SK-N-SH (cell line): ENCODE measurements at regions not wholly inside any gene's neighbourhood (a gene's known extent, or its start where the extent isn't known, plus 50 kb on each side); places are given as distances from the start of the nearest gene placed in this dataset.

Experiments used
- CTCF ChIA-PET: fragments of 300-600, 350-600 bp; formaldehyde crosslinking; extraction: SDS; loops from one replicate; lab custom pipeline; 2021; lab: Yijun Ruan, JAX
- POLR2A ChIA-PET: fragments of 350-600 bp; sonication (Branson Sonifier 250); formaldehyde crosslinking; extraction: SDS; loops from one replicate; lab custom pipeline; 2020; ENCODE audit warnings: antibody characterized with exemption, inconsistent platforms; lab: Yijun Ruan, JAX
- DNase-seq: peaks from one replicate; pipeline ENCODE4 v3.0.0; 2012
- H2AFZ ChIP-seq: fragments of 200-600 bp; sonication (generic); 2 replicates; pipeline ENCODE4 v1.8.1; 2016; ENCODE audit warnings: antibody characterized with exemption, mild to moderate bottlenecking, low read depth
- H3F3A ChIP-seq: fragments of 200-600 bp; sonication (generic); replicated peaks from 2 replicates; pipeline ENCODE3; 2016; ENCODE audit warnings: antibody characterized with exemption, mild to moderate bottlenecking; ENCODE audit not compliant: insufficient read depth
- H3K27ac ChIP-seq, 2 experiments: fragments of 200-500 bp in 1 of 2; fragments of 200-600 bp in 1 of 2; sonication (Bioruptor generic) in 1 of 2; sonication (generic), shearing (Covaris generic) in 1 of 2; 2 replicates each; pipeline versions ENCODE4 v1.5.1 to v1.6.1; 2014 to 2016; ENCODE audit warnings: low read depth in 2 of 2, inconsistent platforms in 1 of 2, low read length in 1 of 2, mild to moderate bottlenecking in 1 of 2, mixed read lengths in 1 of 2
- H3K27me3 ChIP-seq: fragments of 200-600 bp; sonication (generic), shearing (Covaris generic); 2 replicates; pipeline ENCODE4 v1.6.1; 2016; ENCODE audit warnings: mixed run types; ENCODE audit not compliant: insufficient read depth
- H3K36me3 ChIP-seq, 2 experiments: fragments of 200-500 bp in 1 of 2; fragments of 200-600 bp in 1 of 2; sonication (Bioruptor generic) in 1 of 2; sonication (generic) in 1 of 2; replicated peaks in 1 of 2; 2 replicates each; pipeline versions ENCODE3 to v1.5.1; 2014 to 2016; ENCODE audit warnings: low read length in 1 of 2, mild to moderate bottlenecking in 1 of 2; ENCODE audit not compliant: insufficient read depth in 2 of 2, control insufficient read depth in 1 of 2
- H3K4me1 ChIP-seq, 2 experiments: fragments of 200-500 bp in 1 of 2; fragments of 200-600 bp in 1 of 2; sonication (Bioruptor generic) in 1 of 2; sonication (generic), shearing (Covaris generic) in 1 of 2; 2 replicates each; pipeline versions ENCODE4 v1.5.1 to v1.6.1; 2014 to 2016; ENCODE audit warnings: low read depth in 1 of 2, low read length in 1 of 2, mixed run types in 1 of 2; ENCODE audit not compliant: insufficient read depth in 2 of 2, control insufficient read depth in 1 of 2
- H3K4me2 ChIP-seq: fragments of 200-600 bp; sonication (generic), shearing (Covaris generic); 2 replicates; pipeline ENCODE4 v1.6.1; 2017; ENCODE audit warnings: mixed run types
- H3K4me3 ChIP-seq, 2 experiments: fragments of 200-500 bp in 1 of 2; fragments of 200-600 bp in 1 of 2; sonication (Bioruptor generic) in 1 of 2; sonication (generic), shearing (Covaris generic) in 1 of 2; 2 replicates each; pipeline versions ENCODE4 v1.5.1 to v1.8.1; 2014 to 2016; ENCODE audit warnings: low read depth in 2 of 2, inconsistent platforms in 1 of 2, low read length in 1 of 2, mild to moderate bottlenecking in 1 of 2, mixed read lengths in 1 of 2, moderate library complexity in 1 of 2
- H3K79me2 ChIP-seq: fragments of 200-600 bp; sonication (generic); 2 replicates; pipeline ENCODE4 v1.8.1; 2017; ENCODE audit warnings: mild to moderate bottlenecking; ENCODE audit not compliant: insufficient read depth
- H3K9ac ChIP-seq: fragments of 200-600 bp; sonication (generic); 2 replicates; pipeline ENCODE4 v1.6.1; 2017; ENCODE audit warnings: mixed run types
- H3K9me2 ChIP-seq: fragments of 200-600 bp; sonication (generic); 2 replicates; pipeline ENCODE4 v1.6.1; 2017; ENCODE audit warnings: mixed run types
- H3K9me3 ChIP-seq: fragments of 200-600 bp; sonication (generic); 2 replicates; pipeline ENCODE4 v1.6.1; 2017; ENCODE audit warnings: mixed run types, mild to moderate bottlenecking, moderate library complexity
- H4K20me1 ChIP-seq: fragments of 200-600 bp; sonication (generic); 2 replicates; pipeline ENCODE4 v1.6.1; 2017; ENCODE audit warnings: mild to moderate bottlenecking, mixed run types; ENCODE audit not compliant: insufficient read depth
- ELF1 ChIP-seq: IDR thresholded peaks from 2 replicates; pipeline ENCODE4 v1.4.0; 2012
- EP300 ChIP-seq, 2 experiments: IDR thresholded peaks; 2 replicates each; pipeline versions ENCODE4 v1.4.0 to v1.6.1; 2012; ENCODE audit warnings: borderline replicate concordance in 1 of 2, low read depth in 1 of 2, low read length in 1 of 2
- FOXJ3 ChIP-seq: sonication (generic); formaldehyde crosslinking; IDR thresholded peaks from 2 replicates; pipeline ENCODE4 v1.5.1; 2020; ENCODE audit warnings: mild to moderate bottlenecking, missing genetic modification reagents
- GATA2 ChIP-seq: sonication (generic); formaldehyde crosslinking; IDR thresholded peaks from 2 replicates; pipeline ENCODE4 v1.5.0; 2020; ENCODE audit warnings: mild to moderate bottlenecking, missing genetic modification reagents
- IRF3 ChIP-seq: fragments of 150-350 bp; IDR thresholded peaks from 2 replicates; pipeline ENCODE4 v1.6.1; 2016; ENCODE audit warnings: mild to moderate bottlenecking, low read depth, low read length
- MAX ChIP-seq: IDR thresholded peaks from 2 replicates; pipeline ENCODE4 v1.4.0; 2012; ENCODE audit warnings: low read depth
- NFIC ChIP-seq: IDR thresholded peaks from 2 replicates; pipeline ENCODE4 v1.4.0; 2012; ENCODE audit warnings: borderline replicate concordance
- RAD21 ChIP-seq: IDR thresholded peaks from 2 replicates; pipeline ENCODE4 v1.6.1; 2012; ENCODE audit warnings: mild to moderate bottlenecking, low read length
- RCOR1 ChIP-seq: fragments of 150-350 bp; IDR thresholded peaks from 2 replicates; pipeline ENCODE4 v1.6.1; 2017; ENCODE audit warnings: antibody characterized with exemption, low read length
- REST ChIP-seq: IDR thresholded peaks from 2 replicates; pipeline ENCODE4 v1.6.1; 2012; ENCODE audit warnings: mild to moderate bottlenecking, low read depth, low read length, moderate library complexity
- SIN3A ChIP-seq: IDR thresholded peaks from 2 replicates; pipeline ENCODE4 v1.6.1; 2012; ENCODE audit warnings: low read depth, mild to moderate bottlenecking, low read length, moderate library complexity, borderline replicate concordance
- TAF1 ChIP-seq: IDR thresholded peaks from 2 replicates; pipeline ENCODE4 v1.6.1; 2012; ENCODE audit warnings: low read depth, mild to moderate bottlenecking, low read length, moderate library complexity, borderline replicate concordance
- USF1 ChIP-seq: IDR thresholded peaks from 2 replicates; pipeline ENCODE4 v1.4.0; 2012; ENCODE audit warnings: low read depth, borderline replicate concordance
- USF2 ChIP-seq: fragments of 150-350 bp; IDR thresholded peaks from 2 replicates; pipeline ENCODE4 v1.6.1; 2017; ENCODE audit warnings: antibody characterized with exemption, low read length, low read depth, borderline replicate concordance
- ZBTB33 ChIP-seq: IDR thresholded peaks from 2 replicates; pipeline ENCODE4 v1.4.0; 2012; ENCODE audit warnings: low read depth, borderline replicate concordance
- WGBS: methylation state at CpG from one replicate; pipeline ENCODE4 v1.1.6; 2017; ENCODE audit warnings: low lambda C conversion rate; 5-methylcytosine and 5-hydroxymethylcytosine counted together

- no peaks in the 10 kb centered on the region for H3K9me2 ChIP-seq
- H3K4me1 ChIP-seq = peaks cover 0 to 15% of the 10 kb centered on the region in 2 experiments; a peak in 2 of 4 replicates
- WGBS = 40% methylated on average over 5 of the region's 5 CpGs
- no peaks in the 10 kb centered on the region for H3K27me3 ChIP-seq
- TF ChIP-seq GATA2 (peak; percentile 54; the same call in 1 of the 2 replicates), IRF3 (no peak), MAX (no peak), EP300 (IDR thresholded peaks at IDR 0.05; ENCODE audit: borderline replicate concordance in 1 of 2, low read depth in 1 of 2, low read length in 1 of 2) (peak in 1 of 2 experiments; percentile 53; a peak in 1 of 4 replicates), USF2 (no peak), RCOR1 (peak; percentile 18; the same call in 1 of the 2 replicates)
- H3F3A ChIP-seq = no peaks in the 10 kb centered on the region
- no peaks in the 10 kb centered on the region for H4K20me1 ChIP-seq
- POLR2A ChIA-PET = no interaction called here
- peak overlapping the region in 1 of 2 experiments; percentile 93; a peak in 2 of 4 replicates for H3K27ac ChIP-seq
- H2AFZ ChIP-seq = no peak overlapping the region
- CTCF ChIA-PET = interaction anchor here (0.8 kb wide), 1 partner anchor 803 kb away, joined by 3 read pairs; no protein-coding TSS in a partner anchor
- H3K4me2 ChIP-seq = no peak overlapping the region
- no peak overlapping the region for H3K9ac ChIP-seq
- peak; percentile 57 for DNase-seq
- H3K36me3 ChIP-seq = no peaks in the 10 kb centered on the region
- no peaks in the 10 kb centered on the region for H3K9me3 ChIP-seq
- H3K79me2 ChIP-seq = no peaks in the 10 kb centered on the region
- no peak overlapping the region for H3K4me3 ChIP-seq
Measured at GRCh38 chr21:28104346-28104745, 888.3 kb downstream of the LTN1 start.

- Histone ChIP-seq H4K20me1 (no peaks in the 10 kb centered on the region), H3K79me2 (no peaks in the 10 kb centered on the region), H3K27me3 (no peaks in the 10 kb centered on the region), H3K27ac (no peak overlapping the region; a peak in 1 of 4 replicates), H3K9me3 (no peaks in the 10 kb centered on the region), H3K4me3 (no peak overlapping the region), H3K9ac (no peak overlapping the region), H3K36me3 (no peaks in the 10 kb centered on the region), H3F3A (no peaks in the 10 kb centered on the region), H3K9me2 (no peaks in the 10 kb centered on the region), H3K4me1 (peaks cover 0 to 12% of the 10 kb centered on the region in 2 experiments; a peak in 2 of 4 replicates), H3K4me2 (no peak overlapping the region), H2AFZ (no peak overlapping the region)
- WGBS = 84% methylated on average over 5 of the region's 5 CpGs
- TF ChIP-seq NFIC (no peak), USF1 (no peak), ZBTB33 (no peak), FOXJ3 (CRISPR knock-in tag) (no peak), RCOR1 (no peak), TAF1 (no peak), REST (no peak), IRF3 (no peak), RAD21 (no peak), SIN3A (no peak), ELF1 (no peak), USF2 (no peak)
- POLR2A ChIA-PET = no interaction called here
- CTCF ChIA-PET = no interaction called here
- DNase-seq = no peak
Measured at GRCh38 chr21:28100366-28100765, 892.3 kb downstream of the LTN1 start.
